Transverse colon (tissue), 4 donors: ENCODE measurements at regions not wholly inside any gene's neighbourhood (a gene's known extent, or its start where the extent isn't known, plus 50 kb on each side); places are given as distances from the start of the nearest gene placed in this dataset.

Experiments used
- DNase-seq: peaks from one replicate; pipeline ENCODE4 v3.0.0-alpha.2; 2019
- H3K27ac ChIP-seq, 4 donors: fragments of 200-600 bp; sonication (generic); 2 replicates each; pipeline ENCODE4 v1.5.1; 2016 to 2018; ENCODE audit warnings: inconsistent platforms in 4 of 4
- H3K27me3 ChIP-seq: fragments of 200-600 bp; sonication (generic); 2 replicates; pipeline ENCODE4 v1.5.1; 2017; ENCODE audit warnings: inconsistent platforms
- H3K36me3 ChIP-seq, 4 donors: fragments of 200-600 bp; sonication (generic); 2 replicates each; pipeline ENCODE4 v1.5.1; 2017 to 2019; ENCODE audit warnings: inconsistent platforms in 4 of 4
- H3K4me1 ChIP-seq, 4 donors: fragments of 200-600 bp; sonication (generic); 2 replicates each; pipeline ENCODE4 v1.5.1; 2017 to 2020; ENCODE audit warnings: inconsistent platforms in 4 of 4
- H3K4me3 ChIP-seq, 4 donors: fragments of 200-600 bp; sonication (generic); 1 replicate in 1 of 4; 2 replicates in 3 of 4; pipeline versions ENCODE4 v1.5.1 to v1.6.1; 2017 to 2019; ENCODE audit warnings: inconsistent platforms in 4 of 4
- H3K9me3 ChIP-seq, 2 donors: fragments of 200-600 bp; sonication (generic); 2 replicates each; pipeline ENCODE4 v1.5.1; 2017 to 2019; ENCODE audit warnings: inconsistent platforms in 2 of 2
- EP300 ChIP-seq: sonication (generic); formaldehyde crosslinking; IDR thresholded peaks from one replicate; pipeline ENCODE4 v1.6.1; 2017; ENCODE audit warnings: antibody characterized with exemption, low read depth
- POLR2A ChIP-seq: fragments of 450-650 bp; IDR thresholded peaks from one replicate; pipeline ENCODE4 v1.6.1; 2016; ENCODE audit warnings: antibody characterized with exemption, mild to moderate bottlenecking, moderate library complexity
- POLR2AphosphoS5 ChIP-seq, 3 donors: sonication (generic); formaldehyde crosslinking; IDR thresholded peaks; one replicate each; pipeline ENCODE4 v1.6.1; 2016; ENCODE audit warnings: antibody characterized with exemption in 3 of 3
- WGBS, 2 donors: methylation state at CpG; one replicate each; pipeline ENCODE4 v1.1.5; 2018; ENCODE audit warnings: low coverage in 1 of 2; 5-methylcytosine and 5-hydroxymethylcytosine counted together
- in situ Hi-C, 4 donors: fragments of 200-750 bp; cut with MboI; loops; one replicate each; pipeline versions ENCODE4 v1.15.0 to v1.15.1; 2017; ENCODE audit warnings: low sequenced_read_pairs in 3 of 4, low pct_ligation_motif_present in 1 of 4, low pct_unique_long_range_greater_than_20kb in 1 of 4
- intact Hi-C: fragments of 100-400 bp; cut with DNase I; formaldehyde crosslinking; loops from one replicate; pipeline ENCODE4 v1.15.1; 2023; ENCODE audit warnings: low total_unique reads
- TF ChIP-seq, protein P1 (sequence below), 5 experiments: fragments of 200-600 bp in 3 of 5; fragments of 450-650 bp in 2 of 5; sonication (generic) in 3 of 5; IDR thresholded peaks; 1 replicate in 2 of 5; 2 replicates in 3 of 5; pipeline ENCODE4 v1.5.1; 2016 to 2017; ENCODE audit warnings: antibody characterized with exemption in 5 of 5, inconsistent platforms in 3 of 5, mild to moderate bottlenecking in 2 of 5, moderate library complexity in 1 of 5

DNA sequence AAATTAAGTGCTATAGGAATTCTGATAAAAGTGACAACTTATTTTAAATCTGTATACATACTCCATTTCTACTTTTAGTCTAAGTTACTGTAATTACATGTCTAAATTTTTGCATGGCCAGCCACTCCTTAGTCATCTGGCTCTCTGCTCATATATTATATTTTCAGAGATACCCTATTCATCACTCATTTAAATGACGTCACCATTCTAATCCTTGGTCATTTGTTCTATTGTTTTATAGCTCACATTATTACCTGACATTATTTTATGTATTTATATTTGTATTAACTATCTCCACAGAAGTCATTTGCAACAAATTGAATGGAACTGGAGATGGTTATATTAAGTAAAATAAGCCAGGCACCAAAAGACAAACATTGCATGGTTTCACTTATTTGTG, 179.6 kb upstream of the CXorf51A start:
- H3K9me3 ChIP-seq = no peaks in the 10 kb centered on the region
- H3K27me3 ChIP-seq = no peaks in the 10 kb centered on the region
- H3K36me3 ChIP-seq = no peaks in the 10 kb centered on the region
- no peaks in the 10 kb centered on the region for H3K4me1 ChIP-seq
- no peak overlapping the region for H3K27ac ChIP-seq
- DNase-seq = no peak
- WGBS, 2 donors = 70 to 100% methylated on average over 1 of the region's 1 CpG
- intact Hi-C loops = no loop called here
- no peak overlapping the region for H3K4me3 ChIP-seq
- in situ Hi-C loops = no loop called here
- TF ChIP-seq, protein P1, sequence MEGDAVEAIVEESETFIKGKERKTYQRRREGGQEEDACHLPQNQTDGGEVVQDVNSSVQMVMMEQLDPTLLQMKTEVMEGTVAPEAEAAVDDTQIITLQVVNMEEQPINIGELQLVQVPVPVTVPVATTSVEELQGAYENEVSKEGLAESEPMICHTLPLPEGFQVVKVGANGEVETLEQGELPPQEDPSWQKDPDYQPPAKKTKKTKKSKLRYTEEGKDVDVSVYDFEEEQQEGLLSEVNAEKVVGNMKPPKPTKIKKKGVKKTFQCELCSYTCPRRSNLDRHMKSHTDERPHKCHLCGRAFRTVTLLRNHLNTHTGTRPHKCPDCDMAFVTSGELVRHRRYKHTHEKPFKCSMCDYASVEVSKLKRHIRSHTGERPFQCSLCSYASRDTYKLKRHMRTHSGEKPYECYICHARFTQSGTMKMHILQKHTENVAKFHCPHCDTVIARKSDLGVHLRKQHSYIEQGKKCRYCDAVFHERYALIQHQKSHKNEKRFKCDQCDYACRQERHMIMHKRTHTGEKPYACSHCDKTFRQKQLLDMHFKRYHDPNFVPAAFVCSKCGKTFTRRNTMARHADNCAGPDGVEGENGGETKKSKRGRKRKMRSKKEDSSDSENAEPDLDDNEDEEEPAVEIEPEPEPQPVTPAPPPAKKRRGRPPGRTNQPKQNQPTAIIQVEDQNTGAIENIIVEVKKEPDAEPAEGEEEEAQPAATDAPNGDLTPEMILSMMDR (IDR thresholded peaks at IDR 0.05) = no peak
- TF ChIP-seq EP300 = no peak
- no peak for TF ChIP-seq POLR2AphosphoS5 (IDR thresholded peaks at IDR 0.05)
- TF ChIP-seq POLR2A = no peak

DNA sequence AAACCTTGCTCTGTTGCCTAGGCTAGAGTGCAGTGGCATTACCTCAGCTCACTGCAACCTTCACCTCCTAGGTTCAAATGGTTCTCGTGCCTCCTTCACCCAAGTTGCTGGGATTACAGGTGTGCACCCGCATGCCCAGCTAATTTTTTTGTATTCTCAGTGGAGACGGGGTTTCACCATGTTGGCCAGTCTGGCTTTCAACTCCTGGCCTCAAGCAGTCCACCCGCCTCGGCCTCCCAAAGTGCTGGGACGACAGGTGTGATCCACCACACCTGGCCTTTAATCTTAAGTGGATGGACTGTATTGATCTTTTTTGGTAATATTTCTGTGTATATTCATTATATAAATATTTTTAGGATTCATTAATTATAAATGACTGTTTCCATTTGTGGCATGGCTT, 158.7 kb upstream of the CXorf51A start:
- WGBS, 2 donors = 76 to 80% methylated on average over 1 to 6 of the region's 6 CpGs
- no peak overlapping the region for H3K4me3 ChIP-seq
- no peaks in the 10 kb centered on the region for H3K9me3 ChIP-seq
- H3K27ac ChIP-seq = no peak overlapping the region
- intact Hi-C loops = no loop called here
- DNase-seq = no peak
- H3K36me3 ChIP-seq = no peaks in the 10 kb centered on the region
- no peaks in the 10 kb centered on the region for H3K4me1 ChIP-seq
- TF ChIP-seq POLR2A (no peak), POLR2AphosphoS5 (IDR thresholded peaks at IDR 0.05) (no peak), EP300 (no peak)
- TF ChIP-seq, protein P1 (IDR thresholded peaks at IDR 0.05) = no peak
- H3K27me3 ChIP-seq = no peaks in the 10 kb centered on the region
- in situ Hi-C loops = no loop called here

DNA sequence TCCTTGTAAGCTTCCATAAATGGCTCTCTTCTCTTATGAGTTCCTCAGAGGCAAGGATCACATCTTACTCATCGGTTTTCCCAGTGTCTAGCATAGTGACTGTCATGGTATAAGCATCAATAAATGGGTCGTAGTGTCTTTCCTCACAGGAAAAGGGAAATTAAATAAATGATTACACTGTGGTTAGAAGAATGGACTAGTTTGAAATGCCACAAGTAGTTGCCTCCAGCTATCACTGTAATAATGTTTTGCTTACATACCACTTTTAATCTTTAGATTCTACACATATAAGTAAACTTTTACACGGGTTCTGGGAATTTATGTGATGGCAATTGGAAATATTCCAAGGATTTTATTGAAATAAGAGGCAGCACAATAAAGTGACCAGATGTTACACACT, 152.8 kb upstream of the CXorf51A start:
- in situ Hi-C loops (no loop called here), intact Hi-C loops (no loop called here)
- TF ChIP-seq POLR2AphosphoS5 (IDR thresholded peaks at IDR 0.05) (no peak), POLR2A (no peak), EP300 (no peak)
- TF ChIP-seq, protein P1 (IDR thresholded peaks at IDR 0.05) = no peak
- no peak overlapping the region for H3K4me3 ChIP-seq
- DNase-seq = no peak
- WGBS, 2 donors = 33 to 57% methylated on average over 1 to 3 of the region's 3 CpGs
- no peaks in the 10 kb centered on the region for H3K9me3 ChIP-seq
- no peaks in the 10 kb centered on the region for H3K4me1 ChIP-seq
- H3K27me3 ChIP-seq = no peaks in the 10 kb centered on the region
- no peak overlapping the region for H3K27ac ChIP-seq
- H3K36me3 ChIP-seq = no peaks in the 10 kb centered on the region

DNA sequence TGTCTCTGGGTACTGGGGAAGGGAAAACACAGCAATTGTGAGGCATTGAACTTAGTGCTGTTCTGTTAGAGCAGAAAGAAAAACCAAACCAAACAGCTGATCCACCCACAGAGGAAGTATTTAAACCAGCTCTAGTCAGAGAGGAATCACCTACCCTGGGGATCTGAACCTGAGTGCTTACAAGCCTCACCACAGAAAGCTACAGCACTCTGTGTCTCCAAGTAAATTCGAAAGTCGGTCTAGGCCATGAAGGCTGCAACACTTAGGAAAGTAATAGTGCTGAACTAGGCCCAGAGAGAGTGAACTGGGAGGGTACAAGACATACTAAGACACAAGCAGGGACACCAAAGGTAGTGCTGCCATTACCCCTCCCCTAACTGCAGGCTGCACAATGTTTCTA, 142.2 kb upstream of the CXorf51A start:
- DNase-seq = no peak
- TF ChIP-seq POLR2AphosphoS5 (IDR thresholded peaks at IDR 0.05) (no peak), POLR2A (no peak), EP300 (no peak)
- TF ChIP-seq, protein P1 (IDR thresholded peaks at IDR 0.05) = no peak
- no peak overlapping the region for H3K27ac ChIP-seq
- no peaks in the 10 kb centered on the region for H3K27me3 ChIP-seq
- WGBS, 2 donors = 86% methylated on average over 2 of the region's 2 CpGs; no CpG with 5 or more reads in 1 of the 2 donors
- H3K36me3 ChIP-seq = no peaks in the 10 kb centered on the region
- in situ Hi-C loops (no loop called here), intact Hi-C loops (no loop called here)
- no peak overlapping the region for H3K4me3 ChIP-seq
- H3K4me1 ChIP-seq = no peaks in the 10 kb centered on the region
- no peaks in the 10 kb centered on the region for H3K9me3 ChIP-seq
